COLO829 (cell line): ENCODE measurements at regions not wholly inside any gene's neighbourhood (a gene's known extent, or its start where the extent isn't known, plus 50 kb on each side); places are given as distances from the start of the nearest gene placed in this dataset.
"Not testable (repeated sequence)": the region's sequence is repeated elsewhere in the genome, so short reads cannot be mapped to it uniquely, and the experiment has no call there.

ENCODE experiments used
- DNase-seq: peaks from one replicate; pipeline ENCODE4 v3.0.0; 2012; ENCODE audit warnings: low spot score

DNA sequence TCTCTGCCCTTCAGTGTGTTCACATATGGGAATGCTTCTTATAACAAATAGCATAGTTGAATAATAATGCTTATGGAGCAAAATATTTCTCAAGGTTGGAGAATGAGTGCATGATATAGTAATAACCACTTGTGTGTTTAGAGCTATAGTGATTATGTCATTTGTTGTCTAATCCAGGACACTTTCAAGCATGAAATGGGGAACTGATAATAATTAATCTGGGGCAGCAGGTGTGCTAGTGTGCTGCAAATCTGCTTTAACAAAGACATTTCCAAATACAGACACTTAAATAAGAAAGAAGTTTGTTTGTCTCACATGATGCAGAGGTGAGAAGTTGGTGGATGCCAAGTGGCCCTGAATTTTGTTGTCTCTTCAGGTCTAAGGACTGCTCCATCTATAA, 579.3 kb upstream of the GRM7 start:
- DNase-seq: no peak

DNA sequence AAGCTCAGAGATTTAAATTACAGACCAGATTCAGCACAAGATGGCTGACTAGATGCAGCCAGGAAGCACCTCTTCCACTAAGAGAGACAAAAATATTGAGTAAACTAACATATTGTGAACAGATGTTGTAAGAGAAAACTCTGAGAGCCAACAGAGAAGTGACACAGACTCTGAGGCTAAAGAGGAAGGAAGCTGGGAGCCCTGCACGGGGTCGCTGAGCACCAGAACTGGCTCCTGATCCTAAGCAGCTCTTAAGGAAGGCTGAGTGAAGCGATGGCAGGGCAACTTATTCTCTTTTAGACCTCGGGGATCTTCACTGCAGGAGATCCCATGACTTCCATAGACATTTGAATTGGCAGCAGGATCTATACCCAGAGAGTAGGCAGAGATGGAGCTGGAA, 578.0 kb upstream of the GRM7 start:
- no peak for DNase-seq

DNA sequence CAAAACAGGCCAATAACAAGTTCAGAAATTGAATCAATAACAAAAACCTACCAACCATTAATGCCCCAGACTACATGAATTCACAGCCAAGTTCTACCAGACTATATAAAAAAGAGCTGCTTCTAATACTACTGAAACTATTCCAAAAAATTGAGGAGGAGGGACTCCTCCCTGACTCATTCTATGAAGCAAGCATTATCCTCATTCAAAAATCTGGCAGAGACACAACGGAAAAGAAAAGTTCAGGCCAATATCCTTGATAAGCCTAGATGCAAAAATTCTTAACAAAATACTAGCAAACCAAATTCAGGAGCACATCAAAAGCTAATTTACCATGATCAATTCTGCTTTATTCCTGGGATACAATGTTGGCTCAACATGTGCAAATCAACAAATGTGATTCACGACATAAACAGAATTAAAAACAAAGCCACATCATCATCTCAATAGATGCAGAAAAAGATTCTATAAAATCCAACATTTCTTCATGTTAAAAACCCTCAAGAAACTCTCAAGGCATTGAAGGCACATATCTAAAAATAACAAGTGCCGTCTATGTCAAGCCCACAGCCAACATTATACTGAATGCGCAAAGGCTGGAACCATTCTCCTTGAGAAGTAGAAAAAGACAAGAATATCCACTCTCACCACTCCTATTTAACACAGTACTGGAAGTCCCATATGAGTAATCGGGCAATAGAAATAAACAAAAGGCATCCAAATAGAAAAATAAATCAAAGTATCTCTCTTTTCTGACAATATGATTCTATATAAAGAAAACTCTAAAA, 573.6 kb upstream of the GRM7 start:
- DNase-seq: no peak

DNA sequence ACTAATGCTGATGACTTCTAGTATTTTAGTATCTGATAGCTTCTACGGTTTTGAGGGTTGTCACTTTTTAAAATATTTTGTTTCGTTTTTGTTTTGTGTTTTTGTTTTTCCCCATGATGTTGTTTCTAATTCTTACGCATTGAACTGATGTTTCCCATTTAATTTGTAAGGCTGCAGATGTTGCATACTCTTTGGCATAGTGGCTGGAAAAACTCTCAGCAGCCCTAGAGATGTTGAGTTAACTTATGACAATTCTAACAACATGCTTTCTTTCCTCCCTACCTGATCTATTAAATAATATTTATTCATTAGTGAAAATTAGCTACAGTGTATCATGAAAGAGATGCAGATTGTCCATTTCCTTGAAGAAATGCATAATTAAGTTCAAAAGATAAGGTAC, 559.3 kb upstream of the GRM7 start:
- no peak for DNase-seq

DNA sequence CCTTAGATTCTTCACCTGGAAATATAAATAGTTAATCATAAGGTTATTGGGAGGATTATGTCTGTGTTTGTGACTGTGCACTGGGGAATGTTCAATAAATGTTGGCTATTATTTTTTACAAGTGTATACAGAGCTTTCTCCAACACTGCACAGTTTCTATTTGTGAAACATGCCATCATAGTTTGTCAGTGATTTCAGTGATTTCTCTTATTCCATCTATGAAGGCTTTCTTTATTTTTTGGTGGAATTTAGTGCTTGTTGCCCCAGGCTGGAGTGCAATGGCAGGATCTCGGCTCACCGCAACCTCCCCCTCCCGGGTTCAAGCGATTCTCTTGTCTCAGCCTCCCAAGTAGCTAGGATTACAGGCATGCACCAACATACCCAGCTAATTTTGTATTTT, 545.0 kb upstream of the GRM7 start:
- peak; percentile 18 for DNase-seq

DNA sequence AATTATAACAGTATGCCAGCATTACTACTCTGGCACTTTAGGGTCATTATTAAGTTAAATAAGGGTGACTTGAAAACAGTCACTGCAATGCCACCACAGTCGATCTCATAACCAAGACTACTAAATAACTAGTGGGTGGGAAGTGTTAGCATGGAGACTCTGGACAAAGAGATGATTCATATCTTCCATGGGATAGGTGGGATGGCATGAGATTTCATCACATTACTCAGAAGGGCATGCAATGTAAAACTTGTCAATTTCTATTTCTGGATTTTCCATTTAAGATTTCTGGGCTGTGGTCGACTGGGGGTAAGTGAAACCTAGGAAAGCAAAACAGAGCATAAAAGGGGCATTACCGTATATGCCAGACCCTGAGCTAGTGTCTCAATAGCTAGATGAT, 538.9 kb upstream of the GRM7 start:
- DNase-seq: peak; percentile 2

DNA sequence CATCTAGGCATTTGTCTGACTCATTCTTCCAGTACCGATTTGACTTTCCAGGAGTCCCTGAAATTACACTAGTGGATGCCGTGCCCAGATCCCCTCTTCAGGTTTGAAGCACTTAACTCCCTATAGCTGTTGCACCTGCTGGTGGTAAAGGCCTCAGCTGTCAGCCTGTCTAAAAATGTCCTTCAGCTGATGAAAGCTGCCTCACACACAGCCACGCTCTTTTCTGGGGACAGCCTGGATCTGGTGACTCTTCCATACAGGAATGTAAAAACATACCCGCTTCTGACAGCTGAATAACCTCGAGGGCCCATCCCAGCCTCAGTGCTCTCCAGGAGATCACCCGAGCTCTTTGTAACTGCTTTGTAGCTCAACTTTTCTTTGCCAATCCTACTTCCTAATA, 534.1 kb upstream of the GRM7 start:
- DNase-seq: no peak

DNA sequence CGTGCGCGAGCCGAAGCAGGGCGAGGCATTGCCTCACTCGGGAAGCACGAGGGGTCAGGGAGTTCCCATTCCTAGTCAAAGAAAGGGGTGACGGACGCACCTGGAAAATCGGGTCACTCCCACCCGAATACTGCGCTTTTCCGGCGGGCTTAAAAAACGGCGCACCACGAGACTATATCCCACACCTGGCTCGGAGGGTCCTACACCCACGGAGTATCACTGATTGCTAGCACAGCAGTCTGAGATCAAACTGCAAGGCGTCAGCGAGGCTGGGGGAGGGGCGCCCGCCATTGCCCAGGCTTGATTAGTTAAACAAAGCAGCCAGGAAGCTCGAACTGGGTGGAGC, 520.0 kb upstream of the GRM7 start:
- DNase-seq: not testable (repeated sequence)

DNA sequence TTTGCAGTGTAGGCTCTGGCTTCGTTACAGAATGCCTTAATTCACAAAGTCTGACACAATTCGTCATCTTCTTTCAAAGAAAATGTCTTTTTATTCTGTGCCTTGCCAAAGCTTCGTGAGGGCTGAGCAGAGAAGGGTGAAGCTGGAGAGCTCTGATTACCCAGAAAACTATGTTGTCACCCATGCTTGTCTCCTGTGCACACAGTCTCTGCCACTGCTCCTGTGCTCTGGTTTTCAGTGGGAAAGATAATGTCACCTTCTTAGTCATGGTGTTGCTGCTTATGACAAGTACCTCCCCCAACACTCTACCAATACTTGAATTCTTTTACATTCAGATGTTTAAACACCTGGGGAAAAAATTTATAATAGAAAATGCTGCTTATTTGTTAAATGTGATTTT, 509.2 kb upstream of the GRM7 start:
- no peak for DNase-seq

DNA sequence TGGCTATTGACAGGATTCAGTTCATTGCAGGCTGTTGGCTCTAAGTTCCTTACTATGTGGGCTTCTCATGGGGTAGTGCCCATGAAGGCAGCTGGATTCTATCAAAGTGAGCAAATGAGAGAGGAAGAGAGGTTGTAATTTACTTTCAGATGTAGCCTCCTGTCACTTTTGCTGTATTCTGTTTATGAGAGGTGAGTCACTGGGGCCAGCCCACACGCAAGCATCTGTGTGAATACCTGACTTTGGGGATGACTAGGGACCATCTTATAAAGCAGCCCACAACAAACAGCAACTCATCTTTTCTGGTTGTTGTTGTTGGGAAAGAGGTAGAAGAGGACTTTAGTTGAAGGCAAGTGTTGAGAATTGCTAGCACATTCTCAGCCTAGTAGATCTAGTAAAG, 506.3 kb upstream of the GRM7 start:
- DNase-seq: no peak

DNA sequence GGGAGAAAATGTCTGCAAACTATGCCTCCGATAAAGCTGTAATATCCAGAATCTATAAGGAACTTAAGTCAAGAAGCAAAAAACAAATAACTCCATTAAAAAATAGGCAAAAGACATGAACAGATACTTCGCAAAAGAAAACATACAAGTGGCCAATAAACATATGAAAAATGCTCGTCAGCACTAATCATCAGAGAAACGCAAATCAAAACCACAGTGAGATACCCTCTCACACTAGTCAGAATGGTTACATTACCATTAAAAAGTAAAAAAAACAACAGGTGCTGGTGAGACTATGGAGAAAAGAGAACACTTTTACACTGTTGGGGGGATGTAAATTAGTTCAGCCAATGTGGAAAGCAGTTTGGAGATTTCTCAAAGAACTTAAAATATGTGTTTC, 498.5 kb upstream of the GRM7 start:
- DNase-seq: no peak

DNA sequence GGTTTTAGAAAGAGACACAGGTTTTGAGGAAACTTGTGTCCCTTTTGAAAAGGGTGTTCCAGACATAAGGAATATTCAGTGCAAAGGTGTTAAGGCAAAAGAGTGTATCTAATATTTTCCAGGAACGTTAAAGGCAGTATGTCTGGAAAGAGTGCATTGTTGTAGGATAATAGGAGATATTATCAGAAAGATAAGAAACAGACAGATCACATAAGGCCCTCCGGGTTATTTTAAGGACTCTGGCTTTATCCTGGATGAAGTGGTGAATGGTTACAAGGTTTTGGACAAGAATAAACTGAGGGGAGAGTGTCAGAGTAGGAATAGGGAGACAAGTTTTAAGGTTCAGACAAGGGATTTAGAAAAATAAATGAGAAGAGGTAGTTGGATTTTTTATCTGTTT, 493.7 kb upstream of the GRM7 start:
- DNase-seq: no peak

DNA sequence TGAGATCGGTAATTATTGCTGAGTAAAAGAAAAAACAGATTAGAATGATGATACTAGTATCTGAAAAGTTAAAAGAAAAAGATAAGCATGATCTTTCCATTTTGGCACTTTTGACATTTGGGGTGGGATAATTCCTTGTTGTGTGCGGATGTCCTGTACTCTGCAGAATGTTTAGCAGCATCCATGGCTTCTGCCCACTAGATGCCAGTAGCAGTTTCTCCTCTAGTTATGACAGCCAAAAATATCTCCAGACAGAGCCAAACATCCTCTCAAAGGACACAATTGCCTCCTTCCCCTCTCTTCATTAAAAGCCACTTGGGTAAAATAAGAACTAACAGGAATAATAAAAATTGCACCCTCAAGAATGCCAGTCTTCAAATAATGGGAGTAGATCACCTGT, 468.8 kb upstream of the GRM7 start:
- DNase-seq: no peak

DNA sequence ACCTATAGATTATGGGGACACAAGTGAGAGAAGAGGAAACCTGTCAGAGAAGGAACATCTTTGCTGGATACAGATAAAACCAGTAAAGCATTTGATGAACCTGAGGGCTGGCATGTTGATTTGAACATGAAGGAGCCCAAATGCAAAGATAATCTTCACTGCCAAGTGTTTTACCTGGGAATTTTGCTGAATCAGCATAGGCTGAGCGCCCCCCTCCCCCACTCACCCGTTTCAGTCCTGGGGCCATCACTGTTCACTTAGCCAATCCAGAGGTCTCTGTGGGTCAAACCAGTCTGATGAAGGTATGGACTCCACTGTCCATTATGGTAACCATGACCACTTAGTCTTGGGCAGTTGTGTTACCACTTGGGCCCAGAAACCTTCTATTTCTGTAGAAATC, 466.0 kb upstream of the GRM7 start:
- DNase-seq: no peak

DNA sequence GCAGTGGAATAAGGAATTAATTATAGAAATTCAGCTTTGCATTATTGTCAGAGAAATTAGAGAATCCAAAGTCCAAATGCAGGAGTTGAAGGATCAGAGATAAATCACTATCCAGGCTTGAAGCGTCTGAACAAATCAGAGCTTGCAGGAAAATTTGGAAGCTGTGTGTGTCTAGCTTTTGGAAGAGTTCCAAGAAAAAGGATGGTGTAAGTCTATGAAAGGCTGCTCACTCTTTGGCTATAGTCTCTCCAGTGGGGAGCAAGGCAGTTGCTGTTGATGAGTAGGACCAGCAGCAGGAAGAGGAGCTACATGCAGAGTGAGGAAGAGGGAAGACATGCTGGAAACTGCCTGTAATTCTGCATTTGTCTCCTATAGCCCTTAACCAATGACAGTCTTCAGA, 464.3 kb upstream of the GRM7 start:
- DNase-seq: no peak

DNA sequence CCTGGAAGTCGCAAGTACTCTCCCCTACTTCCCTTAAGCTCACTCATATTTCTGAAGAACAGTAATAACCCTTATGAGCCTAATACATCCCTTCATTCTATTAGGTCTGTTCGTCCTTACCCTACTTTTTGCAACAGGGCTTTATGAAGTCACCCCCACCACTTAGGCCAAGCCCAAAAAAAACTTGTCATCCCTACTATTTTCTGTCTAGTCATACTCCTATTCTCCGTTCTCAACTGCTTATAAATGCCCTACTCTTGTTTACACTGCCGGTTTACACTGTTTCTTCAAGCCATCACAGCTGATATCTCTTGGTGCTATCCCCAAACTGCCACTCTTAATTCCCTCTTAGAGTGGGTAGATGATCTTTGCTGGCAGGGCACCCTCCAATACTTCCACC, 458.2 kb upstream of the GRM7 start:
- not testable (repeated sequence) for DNase-seq

DNA sequence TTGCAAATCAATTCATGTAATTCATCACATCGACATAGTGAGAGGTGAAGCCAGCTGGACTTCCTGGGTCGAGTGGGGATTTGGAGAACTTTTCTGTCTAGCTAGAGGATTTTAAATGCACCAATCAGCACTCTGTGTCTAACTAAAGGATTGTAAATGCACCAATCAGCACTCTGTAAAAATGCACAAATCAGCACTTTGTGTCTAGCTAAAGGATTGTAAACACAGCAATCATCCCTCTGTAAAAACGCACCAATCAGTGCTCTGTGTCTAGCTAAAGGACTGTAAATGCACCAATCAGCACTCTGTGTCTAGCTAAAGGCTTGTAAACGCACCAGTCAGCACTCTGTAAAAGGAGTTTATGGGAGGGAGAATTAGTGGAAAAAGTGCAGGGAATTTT, 454.0 kb upstream of the GRM7 start:
- DNase-seq: not testable (repeated sequence)

DNA sequence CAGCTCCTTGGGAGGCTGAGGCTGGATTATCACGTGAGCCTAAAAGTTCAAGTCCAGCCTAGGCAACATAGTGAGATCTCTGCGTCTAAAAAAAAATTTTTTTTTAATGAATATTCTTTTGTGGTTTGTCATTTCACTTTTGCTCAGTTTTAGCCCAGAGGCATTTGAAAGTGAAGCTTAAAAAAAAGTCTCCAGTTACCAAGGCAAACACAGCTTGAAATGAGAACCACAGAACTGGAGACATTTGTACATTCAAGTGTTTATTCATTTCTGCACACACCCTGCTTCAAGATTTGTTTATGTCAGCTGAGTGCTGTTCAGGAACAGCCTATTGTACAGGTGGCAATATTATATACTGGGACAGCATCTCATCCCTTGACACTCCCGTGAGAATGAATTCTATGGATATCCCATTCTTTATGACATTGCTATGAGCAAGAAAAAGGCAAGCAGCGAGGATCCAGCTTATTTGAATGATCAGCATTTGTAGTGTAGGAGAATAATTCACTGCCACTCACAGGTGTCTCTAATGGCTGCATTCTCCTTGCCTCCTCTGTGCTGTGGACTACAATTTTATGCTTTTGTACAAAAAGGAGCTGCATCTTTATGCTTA, 444.8 kb upstream of the GRM7 start:
- DNase-seq: no peak

DNA sequence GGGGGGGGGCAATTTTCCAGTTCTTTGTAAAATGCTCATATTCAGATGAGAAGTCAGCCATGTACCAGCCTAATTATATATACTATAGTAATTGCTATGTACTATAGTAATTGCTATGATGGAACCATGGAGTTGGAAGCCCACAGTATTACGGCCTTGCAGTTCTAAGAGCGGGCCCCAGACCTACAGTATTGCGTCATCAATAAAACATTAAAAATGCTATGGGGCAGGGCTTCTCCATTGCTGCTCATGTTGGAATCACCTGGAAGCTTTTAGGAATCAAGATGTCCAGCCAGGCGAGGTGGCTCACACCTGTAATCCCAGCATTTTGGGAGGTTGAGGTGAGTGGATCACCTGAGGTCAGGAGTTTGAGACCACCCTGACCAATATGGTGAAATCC, 443.7 kb upstream of the GRM7 start:
- DNase-seq: no peak

DNA sequence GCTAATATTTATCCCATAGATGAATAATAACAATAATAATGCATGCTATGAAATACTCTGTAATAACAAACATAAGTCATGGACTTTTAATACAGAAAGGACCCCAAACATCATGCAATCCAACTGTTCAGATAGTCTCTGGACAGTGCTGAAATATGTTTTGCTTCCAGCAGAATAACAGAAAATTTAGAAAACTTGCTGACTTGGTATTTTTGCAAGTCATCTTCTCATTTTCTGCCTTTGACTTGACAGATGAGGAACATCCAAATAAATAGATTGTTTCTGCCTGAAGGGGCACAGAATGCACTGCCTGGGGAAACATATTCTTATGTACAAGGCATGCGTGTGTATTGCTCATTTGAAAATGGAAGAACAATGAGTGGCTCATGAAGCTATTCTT, 442.4 kb upstream of the GRM7 start:
- no peak for DNase-seq

DNA sequence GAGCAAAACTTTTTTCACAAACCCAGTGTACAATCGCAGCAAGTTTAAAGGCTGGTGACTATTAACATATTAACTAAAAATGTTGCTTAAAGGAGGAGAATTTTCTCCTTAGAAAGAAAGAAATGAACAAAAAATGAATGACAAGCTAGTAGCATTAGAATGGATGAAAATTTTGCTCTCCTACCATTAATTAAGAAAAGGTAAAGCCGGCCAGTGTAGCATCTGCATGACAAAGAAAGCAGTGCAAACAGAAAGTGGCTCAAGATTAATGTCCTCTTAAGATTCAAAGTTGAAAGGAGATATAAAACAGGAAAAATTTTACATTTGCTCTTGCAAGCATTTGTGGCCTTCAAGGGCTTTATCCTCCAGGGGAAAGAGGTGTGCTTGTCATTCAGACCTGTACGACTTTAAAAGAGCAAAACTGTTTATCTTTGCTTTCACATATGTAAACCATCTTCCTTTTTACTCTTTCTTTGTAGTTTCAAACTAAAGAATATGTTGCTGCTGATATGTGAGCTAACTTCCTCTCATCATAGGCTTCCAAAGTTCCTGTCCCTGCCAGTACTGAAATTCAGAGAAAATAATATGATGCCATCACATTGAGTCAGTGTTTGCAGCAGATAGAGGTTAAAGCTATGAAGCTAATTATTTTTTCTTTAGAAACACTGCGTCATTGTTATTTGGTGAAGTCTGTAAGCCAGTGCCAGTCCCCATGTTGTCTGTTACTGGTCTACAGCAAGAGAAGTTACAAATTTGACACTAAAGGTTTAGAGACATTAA, 439.1 kb upstream of the GRM7 start:
- no peak for DNase-seq

DNA sequence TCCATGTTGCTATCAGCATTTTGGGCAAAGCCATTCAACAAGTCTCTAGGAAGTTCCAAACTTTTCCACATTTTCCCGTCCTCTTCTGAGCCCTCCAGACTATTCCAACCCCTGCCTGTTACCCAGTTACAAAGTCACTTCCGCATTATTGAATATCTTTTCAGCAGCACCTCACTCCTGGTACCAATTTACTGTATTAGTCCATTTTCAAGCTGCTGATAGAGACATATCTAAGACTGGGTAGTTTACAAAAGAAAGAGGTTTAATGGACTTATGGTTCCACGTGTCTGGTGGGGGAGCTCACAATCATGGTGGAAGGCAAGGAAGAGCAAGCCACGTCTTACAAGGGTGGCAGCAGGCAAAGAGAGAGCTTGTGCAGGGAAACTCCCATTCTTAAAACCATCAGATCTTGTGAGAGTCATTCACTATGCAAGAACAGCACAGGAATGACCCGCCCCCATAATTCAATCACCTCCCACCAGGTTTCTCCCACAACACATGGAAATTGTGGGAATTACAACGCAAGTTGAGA, 435.6 kb upstream of the GRM7 start:
- no peak for DNase-seq

DNA sequence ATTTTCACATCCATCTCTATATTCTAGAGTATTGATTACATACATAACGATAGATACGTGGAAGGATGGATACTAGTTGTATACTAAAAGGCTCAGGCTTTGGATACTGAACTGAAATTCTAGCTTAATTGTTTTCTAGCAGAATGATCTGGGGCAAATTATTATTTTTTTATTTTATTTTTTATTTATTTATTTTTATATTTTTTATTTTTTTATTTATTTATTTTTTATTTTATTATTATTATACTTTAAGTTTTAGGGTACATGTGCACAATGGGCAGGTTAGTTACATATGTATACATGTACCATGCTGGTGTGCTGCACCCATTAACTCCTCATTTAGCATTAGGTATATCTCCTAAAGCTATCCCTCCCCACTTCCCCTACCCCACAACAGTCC, 432.6 kb upstream of the GRM7 start:
- not testable (repeated sequence) for DNase-seq
